ENCODE measurements at regions not wholly inside any gene's neighbourhood (a gene's known extent, or its start where the extent isn't known, plus 50 kb on each side); places are given as distances from the start of the nearest gene placed in this dataset.
A peak's percentile ranks its signal among the peaks of the same experiment; 100 is the strongest.

- no peak for DNase-seq (ENCODE audit: low read depth in 4 of 6, low spot score in 6 of 6)
- H3K27ac ChIP-seq (ENCODE audit: low read depth, low read length) = no peak overlapping the region
- H3K4me3 ChIP-seq (ENCODE audit: low read depth, low read length) = no peak overlapping the region
- H3K9me3 ChIP-seq (ENCODE audit: control insufficient read depth, insufficient read depth, low read length) = no peaks in the 10 kb centered on the region
- H3K27me3 ChIP-seq (ENCODE audit: control insufficient read depth, insufficient read depth, low read length) = no peaks in the 10 kb centered on the region
- 88% methylated on average over 1 of the region's 1 CpG for WGBS (ENCODE audit: insufficient coverage)
- no peaks in the 10 kb centered on the region for H3K36me3 ChIP-seq (ENCODE audit: control insufficient read depth, insufficient read depth, low read length)
- no peaks in the 10 kb centered on the region for H3K4me1 ChIP-seq (ENCODE audit: control insufficient read depth, insufficient read depth, low read length)
Observed at GRCh38 chr7:18420748-18421147, 74.8 kb upstream of the HDAC9 start.

GRCh38 chr7:18421297-18422002, 74.1 kb upstream of the HDAC9 start:
- no peak overlapping the region for H3K4me3 ChIP-seq (ENCODE audit: low read depth, low read length)
- H3K9me3 ChIP-seq (ENCODE audit: control insufficient read depth, insufficient read depth, low read length) = no peaks in the 10 kb centered on the region
- 0% methylated on average over 1 of the region's 4 CpGs for WGBS (ENCODE audit: insufficient coverage)
- DNase-seq (ENCODE audit: low read depth in 4 of 6, low spot score in 6 of 6) = peak in 2 of 6 donors; percentile 11 to 55
- no peak overlapping the region for H3K27ac ChIP-seq (ENCODE audit: low read depth, low read length)
- no peaks in the 10 kb centered on the region for H3K4me1 ChIP-seq (ENCODE audit: control insufficient read depth, insufficient read depth, low read length)
- no peaks in the 10 kb centered on the region for H3K27me3 ChIP-seq (ENCODE audit: control insufficient read depth, insufficient read depth, low read length)
- H3K36me3 ChIP-seq (ENCODE audit: control insufficient read depth, insufficient read depth, low read length) = no peaks in the 10 kb centered on the region

- H3K4me3 ChIP-seq (ENCODE audit: low read depth, low read length) = no peak overlapping the region
- H3K27me3 ChIP-seq (ENCODE audit: control insufficient read depth, insufficient read depth, low read length) = no peaks in the 10 kb centered on the region
- no CpG with 5 or more reads among the region's 4 CpGs for whole genome bisulfite sequencing (ENCODE audit: insufficient coverage)
- no peaks in the 10 kb centered on the region for H3K9me3 ChIP-seq (ENCODE audit: control insufficient read depth, insufficient read depth, low read length)
- H3K36me3 ChIP-seq (ENCODE audit: control insufficient read depth, insufficient read depth, low read length) = no peaks in the 10 kb centered on the region
- no peak overlapping the region for H3K27ac ChIP-seq (ENCODE audit: low read depth, low read length)
- no peaks in the 10 kb centered on the region for H3K4me1 ChIP-seq (ENCODE audit: control insufficient read depth, insufficient read depth, low read length)
- DNase-seq (ENCODE audit: low read depth in 4 of 6, low spot score in 6 of 6) = peak in 1 of 6 donors; percentile 20
Observed at GRCh38 chr7:18425227-18425626, 70.3 kb upstream of the HDAC9 start.

- H3K27me3 ChIP-seq (ENCODE audit: control insufficient read depth, insufficient read depth, low read length) = no peaks in the 10 kb centered on the region
- 56% methylated on average over 1 of the region's 5 CpGs for WGBS (ENCODE audit: insufficient coverage)
- H3K9me3 ChIP-seq (ENCODE audit: control insufficient read depth, insufficient read depth, low read length) = no peaks in the 10 kb centered on the region
- DNase-seq (ENCODE audit: low read depth in 4 of 6, low spot score in 6 of 6) = peak in 2 of 6 donors; percentile 35 to 71
- H3K36me3 ChIP-seq (ENCODE audit: control insufficient read depth, insufficient read depth, low read length) = no peaks in the 10 kb centered on the region
- H3K4me3 ChIP-seq (ENCODE audit: low read depth, low read length) = no peak overlapping the region
- no peaks in the 10 kb centered on the region for H3K4me1 ChIP-seq (ENCODE audit: control insufficient read depth, insufficient read depth, low read length)
- H3K27ac ChIP-seq (ENCODE audit: low read depth, low read length) = no peak overlapping the region
Observed at GRCh38 chr7:18425838-18426445, 69.6 kb upstream of the HDAC9 start.

GRCh38 chr7:18426564-18427226, 68.9 kb upstream of the HDAC9 start:
- no CpG with 5 or more reads among the region's 1 CpG for WGBS (ENCODE audit: insufficient coverage)
- peak in 1 of 6 donors; percentile 13 for DNase-seq (ENCODE audit: low read depth in 4 of 6, low spot score in 6 of 6)
- Histone ChIP-seq H3K4me1 (ENCODE audit: control insufficient read depth, insufficient read depth, low read length) (no peaks in the 10 kb centered on the region), H3K4me3 (ENCODE audit: low read depth, low read length) (no peak overlapping the region), H3K27me3 (ENCODE audit: control insufficient read depth, insufficient read depth, low read length) (no peaks in the 10 kb centered on the region), H3K36me3 (ENCODE audit: control insufficient read depth, insufficient read depth, low read length) (no peaks in the 10 kb centered on the region), H3K27ac (ENCODE audit: low read depth, low read length) (no peak overlapping the region), H3K9me3 (ENCODE audit: control insufficient read depth, insufficient read depth, low read length) (no peaks in the 10 kb centered on the region)

GRCh38 chr7:18429547-18429946, 66.0 kb upstream of the HDAC9 start:
- no peak for DNase-seq (ENCODE audit: low read depth in 4 of 6, low spot score in 6 of 6)
- no peaks in the 10 kb centered on the region for H3K36me3 ChIP-seq (ENCODE audit: control insufficient read depth, insufficient read depth, low read length)
- H3K9me3 ChIP-seq (ENCODE audit: control insufficient read depth, insufficient read depth, low read length) = no peaks in the 10 kb centered on the region
- no peaks in the 10 kb centered on the region for H3K4me1 ChIP-seq (ENCODE audit: control insufficient read depth, insufficient read depth, low read length)
- 67% methylated on average over 1 of the region's 3 CpGs for WGBS (ENCODE audit: insufficient coverage)
- no peak overlapping the region for H3K27ac ChIP-seq (ENCODE audit: low read depth, low read length)
- no peak overlapping the region for H3K4me3 ChIP-seq (ENCODE audit: low read depth, low read length)
- no peaks in the 10 kb centered on the region for H3K27me3 ChIP-seq (ENCODE audit: control insufficient read depth, insufficient read depth, low read length)

GRCh38 chr7:18430810-18431209, 64.7 kb upstream of the HDAC9 start:
- no peak overlapping the region for H3K27ac ChIP-seq (ENCODE audit: low read depth, low read length)
- no peak overlapping the region for H3K4me3 ChIP-seq (ENCODE audit: low read depth, low read length)
- H3K36me3 ChIP-seq (ENCODE audit: control insufficient read depth, insufficient read depth, low read length) = no peaks in the 10 kb centered on the region
- H3K9me3 ChIP-seq (ENCODE audit: control insufficient read depth, insufficient read depth, low read length) = no peaks in the 10 kb centered on the region
- no peaks in the 10 kb centered on the region for H3K4me1 ChIP-seq (ENCODE audit: control insufficient read depth, insufficient read depth, low read length)
- H3K27me3 ChIP-seq (ENCODE audit: control insufficient read depth, insufficient read depth, low read length) = no peaks in the 10 kb centered on the region
- no peak for DNase-seq (ENCODE audit: low read depth in 4 of 6, low spot score in 6 of 6)
- WGBS (ENCODE audit: insufficient coverage) = 100% methylated on average over 1 of the region's 2 CpGs

- H3K4me1 ChIP-seq (ENCODE audit: control insufficient read depth, insufficient read depth, low read length) = no peaks in the 10 kb centered on the region
- no peak overlapping the region for H3K27ac ChIP-seq (ENCODE audit: low read depth, low read length)
- H3K9me3 ChIP-seq (ENCODE audit: control insufficient read depth, insufficient read depth, low read length) = no peaks in the 10 kb centered on the region
- H3K27me3 ChIP-seq (ENCODE audit: control insufficient read depth, insufficient read depth, low read length) = no peaks in the 10 kb centered on the region
- WGBS (ENCODE audit: insufficient coverage) = 96% methylated on average over 4 of the region's 6 CpGs
- H3K4me3 ChIP-seq (ENCODE audit: low read depth, low read length) = no peak overlapping the region
- H3K36me3 ChIP-seq (ENCODE audit: control insufficient read depth, insufficient read depth, low read length) = no peaks in the 10 kb centered on the region
- DNase-seq (ENCODE audit: low read depth in 4 of 6, low spot score in 6 of 6) = no peak
Observed at GRCh38 chr7:18434171-18434570, 61.4 kb upstream of the HDAC9 start.

GRCh38 chr7:18437101-18437500, 58.4 kb upstream of the HDAC9 start:
- H3K4me1 ChIP-seq (ENCODE audit: control insufficient read depth, insufficient read depth, low read length) = no peaks in the 10 kb centered on the region
- H3K27me3 ChIP-seq (ENCODE audit: control insufficient read depth, insufficient read depth, low read length) = no peaks in the 10 kb centered on the region
- H3K9me3 ChIP-seq (ENCODE audit: control insufficient read depth, insufficient read depth, low read length) = no peaks in the 10 kb centered on the region
- no peak overlapping the region for H3K4me3 ChIP-seq (ENCODE audit: low read depth, low read length)
- WGBS (ENCODE audit: insufficient coverage) = no CpG with 5 or more reads among the region's 1 CpG
- H3K27ac ChIP-seq (ENCODE audit: low read depth, low read length) = no peak overlapping the region
- no peaks in the 10 kb centered on the region for H3K36me3 ChIP-seq (ENCODE audit: control insufficient read depth, insufficient read depth, low read length)
- peak in 1 of 6 donors; percentile 37 for DNase-seq (ENCODE audit: low read depth in 4 of 6, low spot score in 6 of 6)

GRCh38 chr7:18440934-18441333, 54.6 kb upstream of the HDAC9 start:
- Histone ChIP-seq H3K36me3 (ENCODE audit: control insufficient read depth, insufficient read depth, low read length) (no peaks in the 10 kb centered on the region), H3K4me3 (ENCODE audit: low read depth, low read length) (no peak overlapping the region), H3K27ac (ENCODE audit: low read depth, low read length) (no peak overlapping the region), H3K4me1 (ENCODE audit: control insufficient read depth, insufficient read depth, low read length) (no peaks in the 10 kb centered on the region), H3K27me3 (ENCODE audit: control insufficient read depth, insufficient read depth, low read length) (no peaks in the 10 kb centered on the region), H3K9me3 (ENCODE audit: control insufficient read depth, insufficient read depth, low read length) (no peaks in the 10 kb centered on the region)
- no peak for DNase-seq (ENCODE audit: low read depth in 4 of 6, low spot score in 6 of 6)
- 60% methylated on average over 1 of the region's 2 CpGs for WGBS (ENCODE audit: insufficient coverage)

Data from spinal cord (tissue), 9 donors.